Heart left ventricle (tissue), 13 donors: ENCODE measurements at regions not wholly inside any gene's neighbourhood (a gene's known extent, or its start where the extent isn't known, plus 50 kb on each side); places are given as distances from the start of the nearest gene placed in this dataset.

Experiments used
- CTCF ChIP-seq, 12 donors: fragments of 200-600 bp; sonication (generic) in 4 of 12; IDR thresholded peaks; one replicate each; pipeline versions ENCODE4 v1.5.0 to v1.8.0; 2018 to 2022; ENCODE audit warnings: antibody characterized with exemption in 12 of 12, mild to moderate bottlenecking in 5 of 12
- POLR2A ChIP-seq, 2 donors: fragments of 450-650 bp; IDR thresholded peaks; one replicate each; pipeline ENCODE4 v1.6.1; 2017; ENCODE audit warnings: antibody characterized with exemption in 2 of 2, mild to moderate bottlenecking in 2 of 2, moderate library complexity in 2 of 2
- donor health status: ischemic (EF 13 %, LVEDD 7.1; RV severe dilation, severe dysfunction).
- donor health status: DM: no; HTN: yes; CAD: no.
- donor health status: DM: no; HTN: no; CAD: no.
- donor health status: ischemic (EF 25% LVEDD 6.9; RV normal size, moderate dysfunction).
- donor health status: ischemic (EF 25% LVEDD 5.7; RV mildly dilated, moderate dysfunction).
- donor health status: ischemic (EF 35%, LVEDD 5.7; RV mildly dilated, moderate dysfunction).
- donor health status: nonischemic (EF 11% LVEDD 7.7; RV severe dilation, severe dysfunction).
- donor health status: DM: yes; HTN: yes; CAD: no.
- donor health status: PGD.
- donor health status: ischemic (EF 29% LVEDD 5.4; RV normal size, mild dysfunction).
- donor health status: nonischemic (EF 23%, LVEDD 6.1; RV moderate dilation, normal function).

- no peak for TF ChIP-seq CTCF (IDR thresholded peaks at IDR 0.05)
- no peak for TF ChIP-seq POLR2A (IDR thresholded peaks at IDR 0.05)
Measured at GRCh38 chr7:155394413-155394812, 63.5 kb upstream of the EN2 start.
